Common myeloid progenitor, CD34-positive (primary cell): ENCODE measurements at regions not wholly inside any gene's neighbourhood (a gene's known extent, or its start where the extent isn't known, plus 50 kb on each side); places are given as distances from the start of the nearest gene placed in this dataset.

ENCODE experiments used
- CTCF ChIA-PET: fragments of 350-600 bp; sonication (Branson Sonifier 250); formaldehyde crosslinking; loops from one replicate; lab custom pipeline; 2021; ENCODE audit warnings: antibody characterized with exemption; lab: Charles Lee
- POLR2A ChIA-PET: fragments of 350-600 bp; sonication (Branson Sonifier 250); formaldehyde crosslinking; loops from one replicate; lab custom pipeline; 2021; ENCODE audit warnings: antibody characterized with exemption; lab: Charles Lee
- DNase-seq, 3 donors: peaks; one replicate each; pipeline versions ENCODE4 v3.0.0 to v3.0.0-alpha.2; 2013
- H3K27ac ChIP-seq, 2 experiments: 1 replicate in 1 of 2; 2 replicates in 1 of 2; pipeline ENCODE4 v1.7.0; 2013; ENCODE audit warnings: inconsistent platforms in 2 of 2, low read length in 2 of 2, mild to moderate bottlenecking in 2 of 2, low read depth in 1 of 2, moderate library complexity in 1 of 2; ENCODE audit not compliant: severe bottlenecking in 2 of 2, insufficient read depth in 1 of 2, poor library complexity in 1 of 2
- H3K27me3 ChIP-seq, 5 experiments: replicated peaks in 2 of 5; 1 replicate in 3 of 5; 2 replicates in 2 of 5; pipeline versions ENCODE4 v1.6.1 to v1.7.0; 2013; ENCODE audit warnings: low read length in 4 of 5, mild to moderate bottlenecking in 2 of 5, moderate library complexity in 2 of 5, inconsistent platforms in 1 of 5; ENCODE audit not compliant: insufficient read depth in 5 of 5, control insufficient read depth in 4 of 5
- H3K36me3 ChIP-seq, 4 experiments: 1 replicate in 2 of 4; 2 replicates in 2 of 4; pipeline versions ENCODE4 v1.6.1 to v1.7.0; 2013; ENCODE audit warnings: low read length in 3 of 4, control low read depth in 1 of 4, mild to moderate bottlenecking in 1 of 4; ENCODE audit not compliant: control insufficient read depth in 4 of 4, insufficient read depth in 4 of 4
- H3K4me1 ChIP-seq, 4 experiments: 1 replicate in 3 of 4; 2 replicates in 1 of 4; pipeline versions ENCODE4 v1.6.1 to v1.7.1; 2013; ENCODE audit warnings: low read length in 3 of 4, mild to moderate bottlenecking in 3 of 4, control low read depth in 1 of 4, inconsistent platforms in 1 of 4, moderate library complexity in 1 of 4; ENCODE audit not compliant: control insufficient read depth in 4 of 4, insufficient read depth in 4 of 4; ENCODE audit errors: control extremely low read depth in 1 of 4
- H3K4me3 ChIP-seq, 7 experiments: 1 replicate in 4 of 7; 2 replicates in 3 of 7; pipeline versions ENCODE4 v1.5.1 to v1.7.0; 2013; ENCODE audit warnings: mild to moderate bottlenecking in 7 of 7, low read length in 6 of 7, moderate library complexity in 6 of 7, inconsistent platforms in 2 of 7, low read depth in 2 of 7, control low read depth in 1 of 7; ENCODE audit not compliant: insufficient read depth in 4 of 7, control insufficient read depth in 1 of 7; ENCODE audit errors: extremely low read depth in 1 of 7
- H3K9me3 ChIP-seq, 5 experiments: 1 replicate in 4 of 5; 2 replicates in 1 of 5; pipeline versions ENCODE4 v1.6.1 to v1.7.1; 2013; ENCODE audit warnings: low read length in 4 of 5, mild to moderate bottlenecking in 2 of 5, inconsistent platforms in 1 of 5, low read depth in 1 of 5, moderate library complexity in 1 of 5; ENCODE audit not compliant: control insufficient read depth in 4 of 5, insufficient read depth in 2 of 5; ENCODE audit errors: control extremely low read depth in 1 of 5
- WGBS: methylation state at CpG from one replicate; pipeline ENCODE4 v1.1.5; 2013; ENCODE audit not compliant: insufficient coverage; 5-methylcytosine and 5-hydroxymethylcytosine counted together

GRCh38 chr16:35906440-35906839, 2447.0 kb downstream of the TP53TG3F start:
- H3K27me3 ChIP-seq = no peaks in the 10 kb centered on the region
- H3K9me3 ChIP-seq = peaks cover 0 to 14% (median 6%) of the 10 kb centered on the region in 5 experiments
- WGBS = no CpG with 5 or more reads among the region's 1 CpG
- no peaks in the 10 kb centered on the region for H3K4me1 ChIP-seq
- no peaks in the 10 kb centered on the region for H3K36me3 ChIP-seq
- no peak overlapping the region for H3K27ac ChIP-seq
- H3K4me3 ChIP-seq = no peak overlapping the region
- POLR2A ChIA-PET = no interaction called here
- no peak for DNase-seq
- CTCF ChIA-PET = no interaction called here

- POLR2A ChIA-PET = no interaction called here
- Histone ChIP-seq H3K27ac (no peak overlapping the region), H3K4me3 (no peak overlapping the region), H3K27me3 (no peaks in the 10 kb centered on the region), H3K36me3 (no peaks in the 10 kb centered on the region), H3K4me1 (no peaks in the 10 kb centered on the region), H3K9me3 (peaks cover 0 to 23% (median 6%) of the 10 kb centered on the region in 5 experiments)
- DNase-seq = no peak
- WGBS = 84% methylated on average over 5 of the region's 7 CpGs
- CTCF ChIA-PET = no interaction called here
Measured at GRCh38 chr16:35908152-35908551, 2448.7 kb downstream of the TP53TG3F start.

- no peak overlapping the region for H3K27ac ChIP-seq
- H3K9me3 ChIP-seq = peaks cover 0 to 27% (median 6%) of the 10 kb centered on the region in 5 experiments
- CTCF ChIA-PET = no interaction called here
- no peaks in the 10 kb centered on the region for H3K4me1 ChIP-seq
- WGBS = 100% methylated on average over 1 of the region's 2 CpGs
- H3K4me3 ChIP-seq = no peak overlapping the region
- H3K27me3 ChIP-seq = no peaks in the 10 kb centered on the region
- H3K36me3 ChIP-seq = no peaks in the 10 kb centered on the region
- POLR2A ChIA-PET = no interaction called here
- no peak for DNase-seq
Measured at GRCh38 chr16:35908942-35909341, 2449.5 kb downstream of the TP53TG3F start.

DNA sequence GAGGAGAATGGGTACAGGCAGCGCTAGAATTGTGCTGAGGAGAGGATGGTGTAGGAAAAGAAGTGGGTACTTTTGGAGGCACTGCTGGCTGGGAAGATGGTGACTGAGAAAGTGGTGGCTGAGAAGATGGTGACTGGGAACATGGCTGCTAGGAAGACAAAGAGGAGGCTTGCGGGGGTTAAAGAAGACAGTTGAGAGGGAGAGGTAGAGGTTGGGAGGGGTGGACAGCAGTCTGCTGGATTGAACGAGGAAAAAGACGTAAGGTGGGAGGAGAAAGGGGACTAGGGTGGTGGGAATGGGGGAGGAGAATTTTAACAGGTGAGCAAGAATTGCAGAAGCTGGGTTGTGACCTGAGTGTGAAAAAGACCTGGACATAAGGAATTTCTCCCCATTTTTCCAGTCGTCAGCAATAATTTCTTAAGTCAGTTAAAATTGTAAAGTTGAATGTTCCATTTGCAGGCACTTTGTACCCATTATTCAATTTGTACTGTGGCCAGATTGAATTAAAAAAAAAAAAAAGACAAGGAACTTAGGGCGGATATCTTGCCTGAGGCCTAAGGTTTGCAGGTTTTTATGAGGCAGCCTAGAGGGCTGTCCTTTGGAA, 2450.0 kb downstream of the TP53TG3F start:
- Histone ChIP-seq H3K27ac (no peak overlapping the region), H3K4me1 (no peaks in the 10 kb centered on the region), H3K4me3 (no peak overlapping the region), H3K36me3 (no peaks in the 10 kb centered on the region), H3K9me3 (peaks cover 0 to 31% (median 6%) of the 10 kb centered on the region in 5 experiments), H3K27me3 (no peaks in the 10 kb centered on the region)
- WGBS = 97% methylated on average over 4 of the region's 6 CpGs
- CTCF ChIA-PET = no interaction called here
- DNase-seq = no peak
- POLR2A ChIA-PET = no interaction called here

DNA sequence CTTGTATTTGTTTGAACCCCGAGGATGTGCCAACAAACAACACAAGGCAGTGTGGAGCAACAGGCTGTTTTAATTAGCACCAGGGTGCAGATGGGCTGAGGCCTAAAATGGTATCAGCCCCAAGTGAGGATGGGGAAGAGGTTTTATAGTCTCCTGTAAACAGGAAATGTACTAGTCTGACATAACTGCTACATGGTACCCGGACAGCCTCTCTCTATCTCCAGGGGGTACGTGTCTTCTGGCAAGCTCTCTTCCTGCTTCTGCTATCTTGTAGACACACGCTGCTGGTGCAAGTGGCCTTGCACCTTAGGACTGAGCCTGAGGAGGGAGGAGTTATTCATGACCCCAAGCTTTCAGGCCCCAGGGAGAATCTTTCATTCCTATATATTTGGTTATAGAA, 2451.0 kb downstream of the TP53TG3F start:
- Histone ChIP-seq H3K36me3 (no peaks in the 10 kb centered on the region), H3K27ac (no peak overlapping the region), H3K4me3 (no peak overlapping the region), H3K9me3 (peaks cover 0 to 29% (median 3%) of the 10 kb centered on the region in 5 experiments), H3K27me3 (no peaks in the 10 kb centered on the region), H3K4me1 (no peaks in the 10 kb centered on the region)
- DNase-seq = no peak
- WGBS = 86% methylated on average over 4 of the region's 4 CpGs
- POLR2A ChIA-PET = no interaction called here
- CTCF ChIA-PET = no interaction called here

DNA sequence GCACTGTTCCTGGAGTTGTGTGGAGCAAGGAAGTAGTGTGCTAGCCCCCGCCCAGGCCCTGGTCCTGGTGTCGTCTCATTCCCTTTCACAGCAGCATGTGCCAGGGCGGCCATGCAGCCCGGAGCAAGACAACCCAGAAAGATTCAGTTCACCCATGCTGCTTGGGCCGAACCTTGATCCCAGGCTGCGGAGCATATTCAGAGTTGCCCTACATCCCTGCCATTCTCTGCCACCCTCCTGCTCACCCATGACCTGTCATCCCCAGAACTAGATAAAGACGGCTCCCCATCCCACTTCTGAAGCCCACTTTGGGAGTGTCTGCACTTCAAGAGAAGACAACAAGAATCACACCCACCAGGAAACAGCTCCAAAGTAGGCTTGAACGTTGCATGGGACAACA, 2452.5 kb downstream of the TP53TG3F start:
- H3K27me3 ChIP-seq = no peaks in the 10 kb centered on the region
- ChIA-PET POLR2A (no interaction called here), CTCF (no interaction called here)
- H3K27ac ChIP-seq = no peak overlapping the region
- 87% methylated on average over 8 of the region's 8 CpGs for WGBS
- no peaks in the 10 kb centered on the region for H3K4me1 ChIP-seq
- H3K36me3 ChIP-seq = no peaks in the 10 kb centered on the region
- peaks cover 0 to 23% (median 3%) of the 10 kb centered on the region in 5 experiments for H3K9me3 ChIP-seq
- DNase-seq = no peak
- H3K4me3 ChIP-seq = no peak overlapping the region

- no peak for DNase-seq
- POLR2A ChIA-PET = no interaction called here
- CTCF ChIA-PET = no interaction called here
- Histone ChIP-seq H3K4me1 (no peaks in the 10 kb centered on the region), H3K4me3 (no peak overlapping the region), H3K27me3 (no peaks in the 10 kb centered on the region), H3K27ac (no peak overlapping the region), H3K9me3 (peaks cover 0 to 10% (median 5%) of the 10 kb centered on the region in 5 experiments), H3K36me3 (no peaks in the 10 kb centered on the region)
- 100% methylated on average over 1 of the region's 3 CpGs for WGBS
Measured at GRCh38 chr16:35931722-35932121, 2472.3 kb downstream of the TP53TG3F start.
